ENCODE measurements at regions not wholly inside any gene's neighbourhood (a gene's known extent, or its start where the extent isn't known, plus 50 kb on each side); places are given as distances from the start of the nearest gene placed in this dataset.
"Not testable (repeated sequence)": the region's sequence is repeated elsewhere in the genome, so short reads cannot be mapped to it uniquely, and the experiment has no call there.

DNA sequence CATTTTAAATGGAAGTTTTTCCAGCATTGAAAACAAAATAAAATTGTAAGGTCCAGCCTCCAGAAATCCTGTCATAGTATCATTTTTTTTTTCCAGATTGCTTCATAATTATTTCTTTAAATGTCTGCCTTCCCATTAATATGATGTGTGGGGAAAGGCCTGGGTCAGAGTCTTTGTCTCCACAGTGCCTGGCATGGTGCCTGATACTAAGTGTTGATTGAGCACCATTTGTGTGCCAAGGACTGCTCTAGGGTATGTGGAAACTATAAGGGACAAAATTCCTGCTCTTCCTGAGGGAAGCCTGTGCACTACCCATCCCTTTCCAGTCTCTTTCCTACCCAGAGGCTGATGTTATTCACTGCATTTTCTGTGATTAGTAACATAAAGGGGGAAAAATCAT lies 53.1 kb upstream of the BEND4 start:
- DNase-seq (ENCODE audit: low read depth in 4 of 4, low spot score in 3 of 4), result no peak

DNA sequence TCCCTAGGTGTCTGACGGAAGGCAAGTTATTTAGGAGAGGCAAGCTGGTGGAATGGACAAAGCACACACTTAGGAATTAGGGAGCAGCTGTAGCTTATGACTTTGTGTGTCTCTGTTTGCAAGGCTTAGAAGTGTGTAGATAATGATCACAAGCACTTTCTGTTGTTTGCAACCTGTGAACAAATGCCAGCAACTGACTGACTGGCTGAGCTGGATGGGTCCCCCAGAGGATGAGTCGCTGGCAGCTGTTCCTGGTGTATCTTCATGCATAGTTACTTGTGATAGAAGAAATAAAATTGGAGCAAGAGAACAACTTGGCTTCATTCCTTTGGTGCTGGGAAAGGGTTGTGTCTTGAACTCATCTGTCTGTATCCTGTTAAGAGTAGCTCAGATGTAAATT lies 64.2 kb upstream of the BEND4 start:
- DNase-seq (ENCODE audit: low read depth in 4 of 4, low spot score in 3 of 4), result no peak

- no peak for DNase-seq (ENCODE audit: low read depth in 4 of 4, low spot score in 3 of 4)
These were observed 72.8 kb upstream of the BEND4 start for GRCh38 chr4:42225286-42225685.

DNA sequence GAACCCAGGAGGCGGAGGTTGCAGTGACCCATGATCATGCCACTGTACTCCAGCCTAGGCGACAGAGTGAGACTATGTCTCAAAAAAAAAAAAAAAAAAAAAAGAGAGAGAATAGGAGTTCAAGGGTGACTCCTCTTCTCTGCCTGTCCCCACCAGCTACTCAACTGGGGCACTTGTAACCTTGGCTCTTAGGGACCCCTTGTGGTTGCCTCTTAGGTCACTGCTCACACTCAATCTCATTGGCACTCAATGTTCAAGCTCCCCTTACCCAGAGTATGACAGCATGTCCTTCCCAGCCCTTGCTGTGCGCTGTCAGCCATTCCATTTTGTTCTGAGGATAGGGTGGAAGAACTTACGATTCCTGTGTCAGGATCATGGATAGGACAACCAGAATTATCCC lies 82.4 kb upstream of the BEND4 start:
- no peak for DNase-seq (ENCODE audit: low read depth in 4 of 4, low spot score in 3 of 4)

- DNase-seq (ENCODE audit: low read depth in 4 of 4, low spot score in 3 of 4), result no peak
These were observed 83.0 kb upstream of the BEND4 start for GRCh38 chr4:42235304-42236021.

DNA sequence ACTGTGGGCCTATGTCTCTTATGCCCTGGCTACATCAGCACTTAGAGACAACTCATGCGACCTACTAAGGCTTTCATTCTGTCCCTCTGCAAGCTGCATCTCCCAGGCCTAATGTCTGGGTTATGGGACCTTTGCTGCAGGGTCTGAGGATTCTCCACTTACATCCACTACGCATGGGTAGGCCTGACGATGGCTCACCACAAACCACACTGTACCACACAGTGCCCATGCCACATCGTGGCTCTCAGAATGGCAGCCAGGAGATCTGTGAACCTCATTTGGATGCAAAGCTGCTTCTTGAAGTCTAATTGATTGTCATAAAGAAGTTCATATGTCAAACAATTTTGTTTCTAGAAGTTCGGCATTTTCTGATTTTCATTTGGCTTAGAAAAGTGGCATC lies 84.6 kb upstream of the BEND4 start:
- no peak for DNase-seq (ENCODE audit: low read depth in 4 of 4, low spot score in 3 of 4)

DNA sequence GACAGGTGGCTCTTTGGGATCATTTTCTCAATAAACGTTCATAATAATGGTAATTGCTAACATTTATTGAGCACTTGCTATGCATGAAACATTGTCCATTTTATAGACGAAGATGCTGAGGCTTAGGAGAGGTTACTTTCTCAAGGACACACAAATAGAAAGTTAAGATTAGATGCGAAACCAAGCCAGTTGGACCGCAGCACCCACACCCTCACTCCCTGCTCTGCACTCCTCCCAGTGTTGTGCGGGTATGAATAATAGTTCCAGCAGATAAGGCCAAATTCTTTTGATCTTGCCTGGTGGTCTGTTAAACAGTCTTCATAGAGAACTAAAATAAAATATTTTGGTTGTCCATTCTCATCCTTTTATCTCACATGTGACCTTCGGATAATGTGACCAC lies 85.0 kb upstream of the BEND4 start:
- DNase-seq (ENCODE audit: low read depth in 4 of 4, low spot score in 3 of 4), result no peak

GRCh38 chr4:42248972-42249371 lies 96.5 kb upstream of the BEND4 start:
- no peak for DNase-seq (ENCODE audit: low read depth in 4 of 4, low spot score in 3 of 4)

DNA sequence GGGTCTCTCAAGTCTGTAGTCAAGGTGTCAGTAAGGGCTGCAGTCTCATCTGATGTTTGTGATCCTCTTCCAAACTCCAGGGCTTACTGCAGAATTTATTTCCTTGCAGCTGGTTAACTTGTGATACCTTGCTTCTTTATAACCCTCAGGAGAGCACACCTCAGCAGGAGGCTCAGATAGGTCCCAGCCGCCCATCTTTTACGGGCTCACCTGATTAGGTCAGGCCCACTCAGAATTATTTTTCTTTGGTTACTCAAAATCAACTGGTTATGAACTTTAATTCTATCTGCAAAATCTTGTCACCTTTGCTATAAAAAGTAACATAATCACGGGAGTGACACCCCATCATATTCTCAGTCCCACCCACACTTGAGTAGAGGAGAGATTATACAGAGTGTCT lies 99.9 kb upstream of the BEND4 start:
- DNase-seq (ENCODE audit: low read depth in 4 of 4, low spot score in 3 of 4), result no peak

GRCh38 chr4:42257645-42258044 lies 105.2 kb upstream of the BEND4 start:
- DNase-seq (ENCODE audit: low read depth in 4 of 4, low spot score in 3 of 4), result not testable (repeated sequence)

DNA sequence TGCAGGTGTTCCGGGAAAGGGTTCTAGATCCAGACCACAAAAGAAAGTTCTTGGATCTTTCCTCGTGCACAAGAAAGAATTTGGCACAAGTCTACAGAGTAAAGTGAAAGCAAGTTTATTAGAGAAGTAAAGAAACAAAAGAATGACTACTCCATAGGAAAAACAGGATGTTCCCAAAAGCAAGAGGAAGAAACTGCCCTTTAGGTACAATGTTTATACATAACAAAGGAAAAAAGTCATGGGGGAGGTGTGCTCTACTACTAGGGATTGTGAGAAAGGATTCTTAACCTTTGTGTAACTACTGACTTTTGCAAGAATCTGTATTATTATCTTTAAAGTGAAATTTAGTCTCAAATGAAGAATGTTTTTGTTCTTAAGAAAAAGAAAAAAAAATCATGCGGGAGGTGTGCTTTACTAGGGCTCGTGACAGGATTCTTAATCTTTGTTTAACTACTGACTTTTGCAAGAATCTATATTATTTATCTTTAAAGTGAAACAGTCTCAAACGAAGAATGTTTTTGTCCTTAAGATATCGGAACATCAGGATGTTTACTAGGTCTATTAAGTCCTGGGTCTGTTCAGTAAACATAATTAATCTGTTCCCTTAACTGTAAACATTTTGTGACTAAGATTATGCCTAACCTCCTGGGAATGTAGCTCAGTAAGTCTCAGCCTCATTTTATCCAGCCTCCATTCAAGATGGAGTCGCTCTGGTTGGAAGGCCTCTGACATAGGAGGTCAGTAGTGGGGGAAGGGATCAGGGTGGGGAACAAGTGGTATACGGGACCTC lies 110.4 kb upstream of the BEND4 start:
- DNase-seq (ENCODE audit: low read depth in 4 of 4, low spot score in 3 of 4), result no peak

GRCh38 chr4:42265782-42266602 lies 113.5 kb upstream of the BEND4 start:
- DNase-seq (ENCODE audit: low read depth in 4 of 4, low spot score in 3 of 4), result no peak

DNA sequence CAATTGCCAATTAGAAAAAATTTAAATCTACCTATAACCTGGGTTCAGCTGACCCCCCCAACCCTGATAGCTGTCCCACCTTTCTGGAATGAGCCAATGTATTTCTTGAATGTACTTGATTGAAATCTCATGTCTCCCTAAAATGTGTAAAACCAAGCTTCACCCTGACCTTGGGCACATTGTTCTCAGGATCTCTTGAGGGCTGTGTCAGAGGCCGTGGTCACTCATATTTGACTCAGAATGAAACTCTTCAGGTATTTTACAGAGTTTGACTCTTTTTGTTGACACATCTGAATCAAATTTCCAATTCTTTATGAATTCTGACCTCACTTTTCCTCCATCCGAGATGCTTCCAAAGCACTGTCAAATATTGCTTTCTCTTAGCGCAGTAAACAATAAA lies 115.3 kb upstream of the BEND4 start:
- no peak for DNase-seq (ENCODE audit: low read depth in 4 of 4, low spot score in 3 of 4)

DNA sequence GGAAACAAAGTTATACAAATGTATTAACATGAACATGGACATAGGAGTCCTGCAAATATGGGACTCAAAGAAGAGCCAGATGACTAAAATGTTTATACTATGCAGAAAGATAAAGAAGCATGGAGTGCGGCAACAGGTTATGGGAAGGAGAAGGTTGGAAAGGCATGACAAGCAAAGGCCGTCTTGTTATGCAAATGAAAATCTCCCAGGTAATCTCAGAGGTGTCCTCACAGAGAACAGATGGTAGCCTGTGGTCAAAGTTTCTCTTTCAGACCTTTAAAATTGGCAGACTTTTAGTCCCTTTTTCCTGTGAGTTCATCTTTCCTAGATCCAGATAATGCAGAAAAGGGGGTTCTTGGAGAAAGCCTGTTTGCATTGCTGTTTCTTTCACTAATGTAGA lies 116.4 kb upstream of the BEND4 start:
- DNase-seq (ENCODE audit: low read depth in 4 of 4, low spot score in 3 of 4), result no peak

DNA sequence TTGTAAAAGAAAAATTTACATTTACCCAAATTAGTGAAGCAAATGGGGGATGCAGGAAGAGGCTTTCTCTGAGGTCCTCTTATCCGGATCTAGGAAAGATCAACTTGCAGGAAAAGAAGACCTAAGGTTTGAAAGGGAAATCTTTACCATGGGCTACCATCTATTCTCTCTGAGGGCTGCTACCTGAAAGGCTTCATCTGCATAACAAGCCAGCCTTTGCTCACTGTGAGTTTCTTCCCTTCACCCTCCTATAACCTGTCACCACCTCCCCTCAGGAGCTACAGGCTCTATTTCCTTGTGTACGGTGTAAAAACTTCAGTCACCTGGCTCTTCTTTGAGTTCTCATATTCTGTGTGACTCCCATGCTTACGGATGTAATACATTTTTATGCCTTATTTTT lies 118.6 kb upstream of the BEND4 start:
- DNase-seq (ENCODE audit: low read depth in 4 of 4, low spot score in 3 of 4), result no peak

DNA sequence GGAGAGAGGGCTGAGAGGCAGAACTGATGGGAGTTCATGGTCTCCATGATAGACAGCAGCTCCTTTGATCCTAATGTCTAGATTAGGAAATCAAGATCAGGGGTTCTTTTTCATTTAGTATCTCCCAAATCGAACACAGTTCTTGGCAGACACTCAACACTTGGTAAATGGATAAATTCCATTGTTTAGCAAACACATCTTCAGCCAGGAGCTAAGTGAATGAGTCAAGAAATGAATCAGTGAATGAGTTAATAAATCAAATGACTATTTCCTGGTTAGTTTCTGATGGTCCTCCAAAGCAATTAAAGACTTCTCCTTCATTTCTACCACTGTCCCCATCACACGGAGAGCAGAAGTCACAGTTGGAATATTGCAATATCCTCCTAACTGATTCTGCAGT lies 120.0 kb upstream of the SHISA3 start:
- DNase-seq (ENCODE audit: low read depth in 4 of 4, low spot score in 3 of 4), result no peak

DNA sequence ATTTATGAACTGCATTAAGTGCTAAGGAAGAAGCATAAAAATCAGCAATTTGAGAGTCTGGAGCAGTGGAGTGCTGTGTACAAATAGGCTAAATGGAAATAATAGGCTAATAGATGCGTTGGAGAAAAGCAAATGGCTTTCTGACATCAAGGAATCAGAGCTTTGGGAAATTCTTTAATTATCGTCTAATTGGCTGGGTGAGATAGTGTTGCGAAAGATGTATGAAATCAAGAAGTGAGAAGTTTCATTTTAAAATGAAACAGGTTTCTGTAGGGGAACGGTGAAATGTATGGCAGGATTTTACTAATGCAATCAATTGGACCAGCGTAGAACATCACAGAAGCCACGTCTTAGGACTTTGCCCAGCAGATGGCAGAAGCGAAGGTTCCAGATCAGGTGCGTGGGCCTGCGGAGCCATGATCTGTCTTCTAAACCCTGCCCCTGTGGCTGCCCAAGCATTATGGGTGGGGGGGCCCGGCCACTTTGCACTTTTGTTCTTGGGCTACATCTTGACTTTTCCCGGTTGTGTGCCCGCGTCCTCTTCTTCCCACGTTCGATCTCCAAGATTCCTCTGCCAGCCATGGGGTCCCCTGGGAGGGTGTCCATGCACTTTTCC lies 118.5 kb upstream of the SHISA3 start:
- no peak for DNase-seq (ENCODE audit: low read depth in 4 of 4, low spot score in 3 of 4)

GRCh38 chr4:42280327-42281095 lies 116.8 kb upstream of the SHISA3 start:
- no peak for DNase-seq (ENCODE audit: low read depth in 4 of 4, low spot score in 3 of 4)

GRCh38 chr4:42281324-42282020 lies 115.8 kb upstream of the SHISA3 start:
- DNase-seq (ENCODE audit: low read depth in 4 of 4, low spot score in 3 of 4), result no peak
